HepG2 (cell line): ENCODE measurements at regions not wholly inside any gene's neighbourhood (a gene's known extent, or its start where the extent isn't known, plus 50 kb on each side); places are given as distances from the start of the nearest gene placed in this dataset.

ENCODE experiments used
- ATAC-seq: fragments of 200-7000 bp; cut with Tn5 transposase; 3 replicates; pipeline ENCODE4 v1.9.1; 2020; ENCODE audit warnings: mild to moderate bottlenecking, moderate library complexity
- BruUV-seq: library from RNA; stranded (reverse); fragments of 400-500 nt; replicated peaks from 2 replicates; lab custom pipeline; 2021; lab: Mats Ljungman, UMichigan
- CTCF ChIA-PET: fragments of 300-600 bp; formaldehyde crosslinking; extraction: SDS; loops from one replicate; lab custom pipeline; 2021; ENCODE audit warnings: low total read pairs, inconsistent platforms, low intra/inter-chr PET ratio; lab: Yijun Ruan, JAX
- POLR2A ChIA-PET: fragments of 350-600 bp; sonication (Branson Sonifier 250); formaldehyde crosslinking; loops from one replicate; lab custom pipeline; 2020; ENCODE audit warnings: antibody characterized with exemption, inconsistent platforms; lab: Yijun Ruan, JAX
- DNase-seq: peaks from one replicate; pipeline ENCODE4 v3.0.0-alpha.2; 2015; ENCODE audit warnings: low spot score
- FAIRE-seq: peaks from 3 replicates; lab custom pipeline; 2011; peaks lifted over from hg19 to GRCh38; lab: Jason Lieb, UNC
- H2AFZ ChIP-seq: one replicate; pipeline ENCODE4 v1.6.1; 2011; ENCODE audit warnings: low read length, inconsistent platforms
- H3K27ac ChIP-seq: fragments of 300-600 bp; 3 replicates; pipeline ENCODE4 v1.8.0; 2011; ENCODE audit warnings: mixed run types, mild to moderate bottlenecking, mixed read lengths, low read length, inconsistent platforms; ENCODE audit not compliant: insufficient read depth; ENCODE audit errors: extremely low read length
- H3K27me3 ChIP-seq, 2 experiments: fragments of 200-600 bp in 1 of 2; 2 replicates in 1 of 2; 3 replicates in 1 of 2; pipeline versions ENCODE4 v1.6.0 to v1.8.0; 2011; ENCODE audit warnings: low read length in 2 of 2, mild to moderate bottlenecking in 2 of 2, moderate library complexity in 2 of 2, inconsistent platforms in 1 of 2; ENCODE audit not compliant: insufficient read depth in 2 of 2, control insufficient read depth in 1 of 2
- H3K36me3 ChIP-seq, 2 experiments: fragments of 200-600 bp in 1 of 2; replicated peaks in 1 of 2; 2 replicates in 1 of 2; 3 replicates in 1 of 2; pipeline versions ENCODE4 v1.5.1 to v1.8.0; 2011; ENCODE audit warnings: low read length in 2 of 2, inconsistent platforms in 1 of 2; ENCODE audit not compliant: insufficient read depth in 2 of 2, control insufficient read depth in 1 of 2
- H3K4me1 ChIP-seq: 2 replicates; pipeline ENCODE4 v1.5.1; 2012; ENCODE audit warnings: low read length, inconsistent platforms; ENCODE audit not compliant: insufficient read depth
- H3K4me2 ChIP-seq: 2 replicates; pipeline ENCODE4 v1.6.0; 2011; ENCODE audit warnings: low read depth, low read length, inconsistent platforms
- H3K4me3 ChIP-seq, 3 experiments: fragments of 200-600 bp in 1 of 3; sonication (generic), shearing (Covaris generic) in 1 of 3; replicated peaks in 1 of 3; 2 replicates each; pipeline ENCODE4 v1.5.1; 2011 to 2016; ENCODE audit warnings: low read length in 3 of 3, inconsistent platforms in 2 of 3, low read depth in 2 of 3, mild to moderate bottlenecking in 2 of 3, control low read depth in 1 of 3, mixed read lengths in 1 of 3; ENCODE audit not compliant: insufficient read depth in 1 of 3
- H3K79me2 ChIP-seq: one replicate; pipeline ENCODE4 v1.6.1; 2011; ENCODE audit warnings: low read length, inconsistent platforms; ENCODE audit not compliant: insufficient read depth
- H3K9ac ChIP-seq: 2 replicates; pipeline ENCODE4 v1.6.0; 2011; ENCODE audit warnings: mild to moderate bottlenecking, low read depth, low read length, inconsistent platforms; ENCODE audit not compliant: insufficient read depth
- H3K9me3 ChIP-seq: 2 replicates; pipeline ENCODE4 v1.5.1; 2012; ENCODE audit warnings: mild to moderate bottlenecking, low read length
- H4K20me1 ChIP-seq: 2 replicates; pipeline ENCODE4 v1.6.0; 2011; ENCODE audit warnings: inconsistent platforms, mild to moderate bottlenecking, low read length, moderate library complexity; ENCODE audit not compliant: insufficient read depth
- AGO2 ChIP-seq: fragments of 200-400 bp; formaldehyde crosslinking; optimal IDR thresholded peaks from 2 replicates; pipeline ENCODE3; 2017; ENCODE audit warnings: mild to moderate bottlenecking, low read depth, low read length, moderate library complexity
- ATF7-NPFF ChIP-seq: sonication (generic); formaldehyde crosslinking; IDR thresholded peaks from 2 replicates; pipeline ENCODE4 v1.8.1; 2023; ENCODE audit warnings: mild to moderate bottlenecking, low read depth, missing genetic modification reagents, moderate library complexity
- CEBPB ChIP-seq: IDR thresholded peaks from 2 replicates; pipeline ENCODE4 v1.6.1; 2011; ENCODE audit warnings: low read depth, low read length, improper control_type of control experiment, borderline replicate concordance
- CENPX ChIP-seq: sonication (generic); formaldehyde crosslinking; IDR thresholded peaks from 2 replicates; pipeline ENCODE4 v1.9.0; 2021; ENCODE audit warnings: mild to moderate bottlenecking, missing genetic modification reagents, moderate library complexity
- CHCHD3 ChIP-seq: sonication (generic); formaldehyde crosslinking; IDR thresholded peaks from 2 replicates; pipeline ENCODE4 v1.8.0; 2022; ENCODE audit warnings: mild to moderate bottlenecking, missing genetic modification reagents, moderate library complexity
- HMGXB4 ChIP-seq, 2 experiments: sonication (generic) in 1 of 2; formaldehyde crosslinking in 1 of 2; IDR thresholded peaks; 2 replicates each; pipeline versions ENCODE4 v1.4.0 to v1.6.1; 2018 to 2020; ENCODE audit warnings: missing genetic modification reagents in 2 of 2, borderline replicate concordance in 1 of 2, low read depth in 1 of 2, mild to moderate bottlenecking in 1 of 2, missing biosample characterization in 1 of 2
- MED13 ChIP-seq: sonication (generic); formaldehyde crosslinking; IDR thresholded peaks from 2 replicates; pipeline ENCODE4 v1.5.0; 2020; ENCODE audit warnings: missing genetic modification reagents
- RARG ChIP-seq: sonication (generic); formaldehyde crosslinking; IDR thresholded peaks from 2 replicates; pipeline ENCODE4 v1.4.0; 2020; ENCODE audit warnings: low read depth, mild to moderate bottlenecking, missing genetic modification reagents
- RELA ChIP-seq: sonication (generic); formaldehyde crosslinking; IDR thresholded peaks from 2 replicates; pipeline ENCODE4 v1.4.0; 2020; ENCODE audit warnings: missing genetic modification reagents
- THRA ChIP-seq: sonication (generic); formaldehyde crosslinking; IDR thresholded peaks from 2 replicates; pipeline ENCODE4 v1.4.0; 2020; ENCODE audit warnings: missing genetic modification reagents, borderline replicate concordance
- TIGD3 ChIP-seq: sonication (generic); formaldehyde crosslinking; IDR thresholded peaks from 2 replicates; pipeline ENCODE4 v1.5.1; 2020; ENCODE audit warnings: mild to moderate bottlenecking, missing genetic modification reagents, borderline replicate concordance
- UBTF ChIP-seq: sonication (generic); formaldehyde crosslinking; IDR thresholded peaks from 2 replicates; pipeline ENCODE4 v1.4.0; 2020; ENCODE audit warnings: mild to moderate bottlenecking, missing genetic modification reagents
- ZBTB20 ChIP-seq: sonication (generic); formaldehyde crosslinking; IDR thresholded peaks from 2 replicates; pipeline ENCODE4 v1.8.1; 2023; ENCODE audit warnings: missing genetic modification reagents, low read depth, mild to moderate bottlenecking, borderline replicate concordance
- ZFY ChIP-seq: sonication (generic); formaldehyde crosslinking; IDR thresholded peaks from 2 replicates; pipeline ENCODE4 v1.4.0; 2020; ENCODE audit warnings: missing genetic modification reagents
- ZNF563 ChIP-seq: sonication (generic); formaldehyde crosslinking; IDR thresholded peaks from 2 replicates; pipeline ENCODE4 v1.8.0; 2022; ENCODE audit warnings: mild to moderate bottlenecking, moderate library complexity, missing genetic modification reagents
- ZSCAN9 ChIP-seq: IDR thresholded peaks from 2 replicates; pipeline ENCODE4 v1.6.1; 2016; ENCODE audit warnings: borderline replicate concordance
- WGBS: methylation state at CpG from one replicate; pipeline ENCODE4 v1.1.6; 2017; ENCODE audit warnings: low lambda C conversion rate; 5-methylcytosine and 5-hydroxymethylcytosine counted together
- in situ Hi-C: cut with HindIII; loops from 2 replicates; pipeline ENCODE4 v1.10.0; 2017; ENCODE audit warnings: low pct_unique_long_range_greater_than_20kb; ENCODE audit not compliant: extremely low pct_ligation_motif_present
- intact Hi-C: fragments of 100-400 bp; cut with micrococcal nuclease; formaldehyde crosslinking; loops from one replicate; pipeline ENCODE4 v1.10.0; 2022; ENCODE audit not compliant: unreplicated experiment

- TF ChIP-seq AGO2 (no peak), ZBTB20 (CRISPR knock-in tag) (no peak), THRA (CRISPR knock-in tag) (no peak), ATF7-NPFF (CRISPR knock-in tag) (no peak), MED13 (CRISPR knock-in tag) (no peak), UBTF (CRISPR knock-in tag) (no peak), TIGD3 (no peak)
Measured at GRCh38 chr13:73832128-73832588, 302.0 kb downstream of the KLF12 start (continued).

GRCh38 chr13:73829416-73829815 lies 304.8 kb downstream of the KLF12 start:
- ChIA-PET POLR2A (no interaction called here), CTCF (no interaction called here)
- Histone ChIP-seq H4K20me1 (no peaks in the 10 kb centered on the region), H3K36me3 (no peaks in the 10 kb centered on the region), H3K4me2 (no peak overlapping the region), H3K9ac (no peak overlapping the region), H3K4me1 (no peaks in the 10 kb centered on the region), H2AFZ (no peak overlapping the region), H3K27me3 (no peaks in the 10 kb centered on the region), H3K79me2 (no peaks in the 10 kb centered on the region), H3K27ac (no peak overlapping the region), H3K9me3 (no peaks in the 10 kb centered on the region), H3K4me3 (no peak overlapping the region)
- FAIRE-seq (no peak), DNase-seq (no peak), ATAC-seq (no peak)
- BruUV-seq, result no TSS peak
- intact Hi-C loops, result no loop called here
- 68% methylated on average over 1 of the region's 1 CpG for WGBS
- in situ Hi-C loops, result loop anchor here (25.0 kb wide), 1 partner anchor 1383 kb away; no protein-coding TSS in a partner anchor
- TF ChIP-seq CEBPB, result no peak
- no peak for TF ChIP-seq HMGXB4 (CRISPR knock-in tag; IDR thresholded peaks at IDR 0.05; ENCODE audit: borderline replicate concordance in 1 of 2, low read depth in 1 of 2)
- no peak for TF ChIP-seq ZNF563 (CRISPR knock-in tag)
- TF ChIP-seq CENPX (CRISPR knock-in tag), result no peak
- no peak for TF ChIP-seq CHCHD3
- TF ChIP-seq RARG (CRISPR knock-in tag), result no peak
- no peak for TF ChIP-seq ZSCAN9 (CRISPR knock-in tag)
- no peak for TF ChIP-seq ZFY (CRISPR knock-in tag)
- no peak for TF ChIP-seq RELA
